Raji (cell line): ENCODE measurements at regions not wholly inside any gene's neighbourhood (a gene's known extent, or its start where the extent isn't known, plus 50 kb on each side); places are given as distances from the start of the nearest gene placed in this dataset.

ENCODE experiments used
- POLR2A ChIP-seq: IDR thresholded peaks from 2 replicates; pipeline ENCODE4 v1.6.1; 2011; ENCODE audit warnings: low read depth, low read length, control low read depth; ENCODE audit not compliant: insufficient read depth

DNA sequence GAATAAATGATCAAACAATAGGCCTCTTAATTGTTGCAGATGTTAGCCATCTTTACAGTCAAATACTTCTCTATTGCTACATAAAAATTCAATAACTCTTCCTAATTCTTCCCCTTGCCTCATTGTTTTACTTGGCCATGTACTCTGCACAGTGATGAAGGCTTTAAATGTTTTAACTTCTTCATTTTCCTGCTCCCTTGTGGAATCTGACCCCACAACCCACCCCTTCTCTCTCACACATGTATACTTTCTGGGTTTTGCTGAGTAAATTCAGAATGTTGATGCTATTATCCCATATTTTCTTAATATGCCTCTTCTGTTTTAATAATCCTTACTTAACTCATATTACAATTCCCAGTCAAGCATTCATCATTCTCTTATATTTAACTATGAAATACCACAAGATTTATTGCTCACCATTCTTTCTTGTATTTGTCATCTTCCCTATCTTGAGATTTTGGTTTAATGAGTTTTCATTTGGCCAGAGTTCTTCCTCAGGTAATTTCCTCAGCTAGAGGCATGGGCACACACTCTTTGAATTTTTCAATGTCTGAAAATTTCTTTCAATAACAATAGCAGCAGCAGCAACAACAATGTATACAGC lies 327.8 kb upstream of the USP24 start:
- no peak for TF ChIP-seq POLR2A

DNA sequence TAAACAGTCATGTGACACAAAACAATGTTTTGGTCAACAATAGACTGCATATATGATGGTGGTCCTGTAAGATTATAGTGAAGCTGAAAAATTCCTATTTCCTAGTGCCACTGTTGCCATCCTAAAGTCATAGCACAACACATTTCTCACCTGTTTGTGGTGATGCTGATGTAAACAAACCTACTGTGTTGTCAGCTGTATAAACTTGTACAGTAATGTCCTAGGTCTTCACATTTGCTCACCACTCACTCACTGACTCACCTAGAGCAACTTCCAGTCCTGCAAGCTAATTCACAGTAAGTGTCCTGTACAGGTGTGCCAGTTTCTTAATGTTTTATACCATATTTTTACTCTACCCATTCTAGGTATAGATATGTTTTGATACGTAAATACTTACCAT lies 326.1 kb upstream of the USP24 start:
- TF ChIP-seq POLR2A: no peak

DNA sequence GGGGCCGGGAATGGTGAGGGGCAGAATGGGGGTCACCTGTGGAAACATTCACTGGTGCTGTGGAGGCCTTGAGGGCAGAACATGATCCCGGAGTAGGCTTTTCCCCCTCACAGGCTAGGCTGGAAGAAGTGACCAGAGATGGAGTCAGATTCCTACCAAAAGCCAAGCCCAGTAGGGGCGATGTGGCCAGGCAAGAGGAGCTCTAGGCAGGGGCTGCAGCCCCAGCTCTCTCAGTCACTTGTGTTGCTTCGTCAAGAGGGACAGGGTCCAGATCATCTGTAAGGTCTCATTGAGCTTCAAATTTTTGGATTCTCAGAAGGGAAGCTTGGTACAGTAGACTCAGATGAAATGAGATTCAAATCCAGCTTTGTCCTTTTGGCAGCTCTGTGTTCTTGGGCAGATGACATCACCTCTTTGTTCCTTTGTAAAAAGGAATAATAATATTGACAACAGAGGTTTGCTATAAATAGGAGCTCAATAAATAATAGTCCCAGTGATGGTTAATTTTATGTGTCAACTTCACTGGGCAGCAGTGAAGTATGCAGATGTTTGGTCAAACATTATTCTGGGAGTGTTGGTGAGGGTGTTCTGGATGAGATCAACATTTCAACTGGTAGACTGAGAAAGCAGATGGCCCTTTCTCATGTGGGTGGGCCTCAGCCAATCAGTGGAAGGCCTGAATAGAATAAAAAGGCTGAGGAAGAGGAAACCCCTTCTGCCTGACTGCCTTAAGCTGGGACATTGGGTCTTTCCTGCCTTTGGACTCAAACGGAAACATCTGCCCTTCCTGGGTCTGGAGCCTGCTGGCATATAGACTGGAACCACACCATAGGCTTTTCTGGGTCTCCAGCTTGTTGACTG lies 324.7 kb upstream of the USP24 start:
- no peak for TF ChIP-seq POLR2A

DNA sequence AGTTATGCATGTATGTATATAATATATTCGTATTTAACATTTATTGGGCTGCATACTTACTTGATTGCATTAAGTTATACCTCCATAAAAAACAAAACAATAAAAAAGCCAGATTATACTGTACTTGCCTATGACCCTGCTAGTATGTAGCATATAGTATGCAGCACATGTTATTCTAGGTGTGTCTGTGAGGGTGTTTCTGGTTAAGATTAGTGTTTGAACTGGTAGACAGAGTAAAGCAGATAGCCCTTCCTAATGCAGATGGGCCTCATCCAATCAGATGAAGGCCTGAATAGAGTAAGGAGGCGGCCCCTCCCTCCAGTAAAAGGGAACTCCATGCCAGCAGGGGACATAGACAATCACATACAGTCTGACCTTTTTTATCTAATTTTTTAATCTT lies 323.3 kb upstream of the USP24 start:
- no peak for TF ChIP-seq POLR2A

DNA sequence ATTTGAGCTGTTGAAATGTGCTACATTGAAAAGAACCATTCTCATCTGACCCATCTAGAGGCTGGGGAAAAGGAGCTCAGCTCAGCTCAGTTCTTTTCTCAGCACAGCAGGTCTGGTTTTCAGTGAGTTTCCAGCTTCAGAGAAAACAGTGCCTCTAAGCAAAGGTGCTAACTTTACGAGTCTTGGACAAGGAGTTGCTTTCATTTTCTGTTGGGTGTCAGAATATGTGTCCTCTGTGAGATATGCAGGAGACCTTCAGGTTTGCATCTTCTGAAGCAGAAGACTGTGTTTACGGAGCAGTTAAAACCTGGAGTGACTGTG lies 321.3 kb upstream of the USP24 start:
- TF ChIP-seq POLR2A: no peak

DNA sequence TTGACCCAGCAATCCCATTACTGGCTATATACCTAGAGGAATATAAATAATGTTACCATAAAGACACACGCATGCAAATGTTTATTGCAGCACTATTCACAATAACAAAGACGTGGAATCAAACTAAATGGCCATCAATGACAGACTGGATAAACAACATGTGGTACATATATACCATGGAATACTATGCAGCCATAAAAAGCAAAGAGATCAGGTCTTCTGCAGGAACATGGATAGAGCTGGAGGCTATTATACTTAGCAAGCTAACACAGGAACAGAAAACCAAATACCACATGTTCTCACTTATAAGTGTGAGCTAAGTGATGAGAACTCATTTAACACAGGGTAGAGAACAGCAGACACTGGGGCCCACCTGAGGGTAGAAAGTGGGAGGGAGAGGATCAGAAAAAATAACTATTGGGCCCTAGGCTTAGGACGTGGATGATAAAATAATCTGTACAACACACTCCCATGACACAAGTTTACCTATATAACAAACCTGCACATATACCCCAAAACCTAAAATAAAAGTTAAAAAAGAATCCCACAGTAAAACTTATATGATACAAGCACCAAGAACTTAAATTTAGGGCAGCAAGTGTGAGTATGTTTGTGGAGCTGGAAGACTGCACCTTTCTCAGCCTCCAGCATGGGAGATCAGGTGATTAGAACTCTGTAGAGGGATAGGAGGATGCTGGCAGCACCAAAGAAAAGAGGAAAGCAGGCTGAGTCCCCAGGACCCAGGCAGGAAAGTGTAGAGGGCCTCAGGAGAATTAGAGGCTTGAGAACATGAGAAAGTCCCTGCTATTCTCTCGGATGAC lies 320.8 kb upstream of the USP24 start:
- no peak for TF ChIP-seq POLR2A

DNA sequence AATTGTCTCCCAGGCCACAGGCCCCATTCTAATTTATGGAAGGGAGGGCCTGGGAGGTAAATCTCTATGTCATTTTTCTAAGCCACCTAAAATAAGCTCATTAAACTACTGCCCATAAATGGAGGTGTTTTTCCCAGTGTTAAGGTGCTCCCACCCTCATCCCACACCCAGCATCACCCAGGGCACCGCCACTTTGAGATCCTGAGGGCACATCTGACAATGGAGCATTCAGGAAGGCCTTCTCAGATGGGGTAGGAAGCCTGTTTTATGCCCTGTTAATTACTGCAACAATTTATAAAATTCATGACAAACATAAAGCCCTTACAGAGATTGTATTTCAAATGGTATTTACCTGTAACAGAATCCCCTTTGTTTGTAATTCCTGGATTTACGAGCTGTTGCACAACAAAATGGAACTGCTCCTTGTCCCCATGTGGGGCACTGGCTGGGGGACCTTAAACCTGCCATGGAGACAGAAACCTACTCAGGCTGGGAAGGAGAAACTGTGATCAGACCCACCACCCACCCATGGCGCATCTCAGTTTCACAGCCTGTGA lies 319.5 kb upstream of the USP24 start:
- TF ChIP-seq POLR2A: no peak

DNA sequence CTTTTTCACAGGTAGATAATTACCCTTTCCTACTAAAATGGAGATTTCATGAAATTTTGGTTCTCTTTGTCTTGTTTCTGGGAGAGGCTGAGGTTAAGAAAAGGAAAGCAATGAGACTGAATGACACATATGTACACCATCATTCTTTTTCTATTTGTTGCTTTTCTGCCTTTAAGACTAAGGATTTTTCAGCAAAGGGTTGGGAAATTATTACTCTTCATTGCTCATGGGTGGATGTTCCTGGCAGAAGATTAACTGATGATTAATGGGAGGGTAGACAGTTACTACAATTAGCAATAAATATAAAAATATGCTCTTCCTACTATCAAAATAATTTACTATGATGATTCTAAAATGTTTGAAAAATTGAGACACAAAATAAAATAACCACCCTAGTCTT lies 316.5 kb upstream of the USP24 start:
- no peak for TF ChIP-seq POLR2A

DNA sequence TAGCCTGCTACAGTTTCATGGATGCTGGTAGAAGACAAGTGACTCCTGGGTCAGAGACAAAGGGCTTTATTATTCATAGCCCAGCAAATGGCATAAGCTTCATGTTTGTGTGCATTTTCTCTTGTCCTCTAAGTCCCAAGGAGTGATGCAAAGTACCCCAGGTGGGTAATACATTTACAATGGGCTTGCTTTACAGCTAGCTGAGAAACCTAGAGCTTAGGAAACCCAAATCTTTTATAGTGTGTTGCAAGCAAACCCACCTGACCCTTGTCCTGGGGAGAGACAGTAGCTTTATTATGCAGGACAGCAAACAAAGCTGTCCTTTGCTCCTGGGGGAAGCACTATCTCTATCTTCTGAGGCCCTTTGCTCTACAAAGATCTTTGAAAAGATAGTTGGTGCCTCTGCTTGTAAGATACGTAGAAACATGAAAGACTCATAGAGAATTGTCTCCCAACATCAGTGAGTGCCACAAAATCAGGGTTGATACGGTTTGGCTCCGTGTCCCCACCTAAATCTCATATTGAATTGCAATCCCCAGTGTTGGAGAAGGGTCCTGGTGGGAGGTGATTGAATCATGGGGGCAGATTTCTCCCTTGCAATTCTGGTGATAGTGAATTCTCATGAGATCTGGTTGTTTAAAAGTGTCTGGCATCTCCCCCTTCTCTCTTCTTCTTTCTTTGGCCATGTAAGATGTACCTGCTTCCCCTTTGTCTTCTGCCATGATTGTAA lies 315.8 kb upstream of the USP24 start:
- no peak for TF ChIP-seq POLR2A

DNA sequence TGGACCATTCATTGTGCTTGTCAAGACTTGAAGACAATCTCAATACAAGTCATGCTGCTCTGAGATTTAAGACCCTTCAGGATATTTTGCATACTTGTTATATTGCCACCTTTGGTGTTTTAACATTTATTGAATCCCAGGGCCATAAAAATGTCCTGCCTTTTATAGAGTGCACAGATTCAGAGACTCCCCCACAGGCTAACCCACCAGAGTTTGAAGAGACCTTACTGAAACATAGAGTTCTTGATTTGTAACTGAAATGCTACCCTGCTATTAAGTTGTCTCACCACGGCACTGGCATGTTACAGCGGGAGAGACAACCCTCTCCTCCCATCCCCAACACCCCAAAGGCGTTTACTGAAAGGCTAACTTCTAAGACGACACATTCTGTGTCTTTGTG lies 313.9 kb upstream of the USP24 start:
- TF ChIP-seq POLR2A: no peak

DNA sequence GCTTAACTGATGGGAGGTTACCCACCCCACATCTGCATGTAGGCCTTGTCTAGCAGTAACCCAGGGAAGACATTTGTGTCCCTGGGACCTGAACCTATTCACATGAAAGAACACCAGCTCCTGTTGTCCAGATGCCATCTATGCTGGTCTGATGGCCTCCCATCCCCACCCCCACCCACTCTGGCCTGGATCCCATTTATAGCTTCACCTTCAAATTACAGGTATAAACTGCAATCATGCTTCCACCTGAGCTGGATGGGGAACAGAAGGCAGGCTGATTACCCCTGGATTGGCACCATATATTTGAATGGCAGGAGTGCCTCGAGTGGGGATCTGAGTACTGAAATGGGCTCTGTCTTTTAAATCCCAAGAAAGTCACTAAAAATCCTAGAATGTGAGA lies 312.7 kb upstream of the USP24 start:
- TF ChIP-seq POLR2A: no peak

DNA sequence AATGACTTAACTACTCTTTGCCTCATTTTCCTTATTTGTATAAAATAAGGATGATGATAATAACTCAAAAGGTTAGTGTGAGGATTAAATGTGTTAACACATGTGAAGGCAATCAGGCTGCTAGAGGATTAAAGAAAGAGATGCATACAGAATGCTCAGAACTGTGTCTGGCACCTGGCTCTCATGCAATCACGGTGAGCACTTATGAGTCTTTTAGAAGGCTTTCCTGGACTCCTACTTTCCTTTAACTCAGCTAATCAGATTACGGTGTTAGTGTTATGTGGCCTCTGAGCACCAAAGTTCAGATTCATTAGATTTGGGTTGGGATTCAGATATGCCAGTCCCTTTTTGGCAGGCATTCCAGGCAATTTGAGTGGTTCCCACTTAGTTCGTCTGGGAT lies 311.6 kb upstream of the USP24 start:
- no peak for TF ChIP-seq POLR2A

DNA sequence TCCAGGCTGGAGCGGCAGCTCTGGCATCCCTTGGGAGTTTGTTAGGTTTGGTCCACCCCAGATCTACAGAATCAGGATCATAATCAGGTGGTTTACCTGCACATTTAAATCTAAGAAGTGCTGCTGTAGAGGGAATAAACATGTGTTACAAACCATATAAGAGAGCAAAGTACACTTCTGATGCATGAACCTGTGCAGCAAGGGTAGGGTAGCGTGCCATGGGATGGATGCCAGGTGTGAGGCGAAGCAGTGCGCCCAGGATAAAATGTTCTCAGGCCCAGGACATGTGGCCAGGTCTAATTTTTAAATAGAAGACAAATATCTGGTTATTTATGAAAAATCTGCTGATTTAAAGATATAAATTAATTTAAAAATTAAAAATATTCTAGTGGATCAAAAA lies 308.8 kb upstream of the USP24 start:
- TF ChIP-seq POLR2A: no peak

DNA sequence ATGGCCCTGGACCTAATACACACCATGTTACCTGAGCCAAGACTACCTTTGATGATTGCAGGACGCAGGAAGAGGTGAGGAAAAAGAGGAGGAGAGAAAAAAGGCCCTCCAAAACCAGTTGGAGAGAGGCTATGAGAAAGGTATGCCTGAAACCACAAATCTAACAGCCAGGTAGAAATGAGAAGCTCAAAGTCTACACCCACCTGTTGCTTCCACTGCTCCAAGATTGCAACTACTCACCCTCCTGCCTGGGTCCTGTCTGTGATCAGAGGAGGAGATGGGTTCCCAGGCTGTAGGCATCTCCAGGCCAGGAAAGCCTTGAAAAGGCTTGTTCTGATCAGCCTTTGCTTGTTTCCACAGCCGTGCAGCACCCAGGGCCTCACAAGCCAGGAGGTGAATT lies 307.8 kb upstream of the USP24 start:
- TF ChIP-seq POLR2A: no peak

DNA sequence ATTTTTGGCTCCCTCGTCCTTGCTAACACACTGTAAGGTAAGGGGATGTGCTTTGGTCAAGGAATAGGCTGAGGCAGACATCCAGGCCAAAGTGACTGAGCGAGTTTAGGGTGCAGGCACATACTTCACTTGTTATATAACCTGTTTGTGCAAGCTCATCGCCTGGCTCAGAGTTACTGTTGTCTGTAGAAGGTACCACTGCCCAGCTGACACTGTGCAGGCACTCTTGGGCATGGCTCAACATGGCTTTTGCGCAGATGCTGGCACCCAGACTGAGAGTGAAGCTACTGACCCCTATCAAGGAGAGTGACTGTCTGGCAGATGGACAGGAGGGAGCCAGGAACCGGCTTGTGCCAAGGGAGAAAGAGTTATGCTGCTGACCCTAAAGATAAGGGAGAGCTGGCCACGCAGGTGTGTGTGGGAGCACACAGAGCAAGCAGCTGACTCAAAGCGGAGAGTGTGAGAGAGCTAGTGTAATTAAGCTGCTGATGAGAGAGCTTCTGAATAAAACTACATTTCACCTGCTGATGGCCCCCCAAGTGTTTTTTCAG lies 307.3 kb upstream of the USP24 start:
- no peak for TF ChIP-seq POLR2A

DNA sequence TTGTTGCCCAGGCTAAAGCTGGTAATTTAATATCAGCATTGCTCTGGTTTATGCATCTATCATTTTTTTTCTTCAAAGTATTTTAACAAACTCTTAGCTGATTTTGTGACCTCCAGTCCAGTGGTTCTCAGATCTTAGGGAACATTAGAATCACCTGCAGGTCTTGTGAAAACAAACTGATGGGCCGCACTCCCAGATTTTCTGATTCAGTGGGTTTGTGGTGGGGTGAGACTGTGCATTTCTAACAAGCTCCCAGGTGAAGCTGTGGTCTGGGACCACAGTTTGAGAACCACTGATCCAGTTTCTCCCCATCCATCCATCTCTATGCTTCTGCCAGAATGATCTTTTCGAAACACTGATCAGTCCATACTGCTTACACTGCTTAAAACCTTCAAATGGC lies 305.7 kb upstream of the USP24 start:
- TF ChIP-seq POLR2A: no peak
